ENCODE measurements at regions not wholly inside any gene's neighbourhood (a gene's known extent, or its start where the extent isn't known, plus 50 kb on each side); places are given as distances from the start of the nearest gene placed in this dataset.
A peak's percentile ranks its signal among the peaks of the same experiment; 100 is the strongest.

- H3K4me1 ChIP-seq (ENCODE audit: control insufficient read depth in 1 of 2, insufficient read depth in 2 of 2, low read length in 2 of 2) = no peaks in the 10 kb centered on the region
- H3K36me3 ChIP-seq (replicated peaks in 1 of 2; ENCODE audit: control insufficient read depth in 1 of 2, insufficient read depth in 2 of 2, low read length in 2 of 2) = no peaks in the 10 kb centered on the region
- H3K27ac Mint-ChIP-seq = no peak overlapping the region
- H3K27me3 ChIP-seq (ENCODE audit: control insufficient read depth in 2 of 2, insufficient read depth in 2 of 2, low read length in 2 of 2) = no peaks in the 10 kb centered on the region
- H4K20me1 ChIP-seq (ENCODE audit: insufficient read depth, low read length) = no peaks in the 10 kb centered on the region
- intact Hi-C loops (cut with micrococcal nuclease) = no loop called here
- H3K27ac ChIP-seq (ENCODE audit: low read depth in 1 of 2, low read length in 2 of 2) = no peak overlapping the region
- H3K4me3 ChIP-seq (replicated peaks in 1 of 3; ENCODE audit: low read depth in 2 of 3, low read length in 3 of 3) = no peak overlapping the region
- H3K36me3 Mint-ChIP-seq = no peaks in the 10 kb centered on the region
- WGBS (ENCODE audit: insufficient coverage) = no CpG with 5 or more reads among the region's 3 CpGs
- H3K9me3 ChIP-seq (replicated peaks in 1 of 2; ENCODE audit: control insufficient read depth in 1 of 2, insufficient read depth in 1 of 2, low read length in 2 of 2) = no peaks in the 10 kb centered on the region
- no peaks in the 10 kb centered on the region for H3K9me3 Mint-ChIP-seq
- H3K4me2 ChIP-seq (replicated peaks; ENCODE audit: extremely low read depth, low read length, poor library complexity, severe bottlenecking) = no peak overlapping the region
- peaks cover 0 to 5% (median 0%) of the 10 kb centered on the region in 3 donors for H3K27me3 Mint-ChIP-seq (ENCODE audit: low read depth in 3 of 3)
- no peak overlapping the region for H2AFZ ChIP-seq (ENCODE audit: insufficient read depth, low read depth, low read length, poor library complexity, severe bottlenecking)
- H3K9ac ChIP-seq (ENCODE audit: insufficient read depth, low read length, poor library complexity, severe bottlenecking) = no peak overlapping the region
- TF ChIP-seq CTCF (IDR thresholded peaks at IDR 0.05) = peak; percentile 47
- no peak overlapping the region for H3K4me3 Mint-ChIP-seq
- DNase-seq = no peak
- H3K79me2 ChIP-seq (ENCODE audit: insufficient read depth, low read length) = no peaks in the 10 kb centered on the region
- no peaks in the 10 kb centered on the region for H3K4me1 Mint-ChIP-seq
Measured at GRCh38 chr6:128725271-128726233, 157.4 kb upstream of the LAMA2 start.

- no peak overlapping the region for H3K27ac ChIP-seq (ENCODE audit: low read depth in 1 of 2, low read length in 2 of 2)
- H3K4me1 ChIP-seq (ENCODE audit: control insufficient read depth in 1 of 2, insufficient read depth in 2 of 2, low read length in 2 of 2) = no peaks in the 10 kb centered on the region
- DNase-seq = no peak
Measured at GRCh38 chr6:128724738-128725137, 158.2 kb upstream of the LAMA2 start.

More at GRCh38 chr6:128724738-128725137, 158.2 kb upstream of the LAMA2 start:
- Mint-ChIP-seq H3K27ac (no peak overlapping the region), H3K27me3 (ENCODE audit: low read depth in 3 of 3) (peaks cover 0 to 5% (median 0%) of the 10 kb centered on the region in 3 donors), H3K4me1 (no peaks in the 10 kb centered on the region), H3K9me3 (no peaks in the 10 kb centered on the region), H3K36me3 (no peaks in the 10 kb centered on the region), H3K4me3 (no peak overlapping the region)
- intact Hi-C loops (cut with micrococcal nuclease) = no loop called here
- H3K79me2 ChIP-seq (ENCODE audit: insufficient read depth, low read length) = no peaks in the 10 kb centered on the region
- no peak overlapping the region for H3K9ac ChIP-seq (ENCODE audit: insufficient read depth, low read length, poor library complexity, severe bottlenecking)
- no peaks in the 10 kb centered on the region for H3K27me3 ChIP-seq (ENCODE audit: control insufficient read depth in 2 of 2, insufficient read depth in 2 of 2, low read length in 2 of 2)
- WGBS (ENCODE audit: insufficient coverage) = 82% methylated on average over 3 of the region's 5 CpGs
- H4K20me1 ChIP-seq (ENCODE audit: insufficient read depth, low read length) = no peaks in the 10 kb centered on the region
- H3K36me3 ChIP-seq (replicated peaks in 1 of 2; ENCODE audit: control insufficient read depth in 1 of 2, insufficient read depth in 2 of 2, low read length in 2 of 2) = no peaks in the 10 kb centered on the region
- no peak overlapping the region for H3K4me2 ChIP-seq (replicated peaks; ENCODE audit: extremely low read depth, low read length, poor library complexity, severe bottlenecking)
- no peak overlapping the region for H2AFZ ChIP-seq (ENCODE audit: insufficient read depth, low read depth, low read length, poor library complexity, severe bottlenecking)
- no peaks in the 10 kb centered on the region for H3K9me3 ChIP-seq (replicated peaks in 1 of 2; ENCODE audit: control insufficient read depth in 1 of 2, insufficient read depth in 1 of 2, low read length in 2 of 2)
- no peak overlapping the region for H3K4me3 ChIP-seq (replicated peaks in 1 of 3; ENCODE audit: low read depth in 2 of 3, low read length in 3 of 3)
- no peak for TF ChIP-seq CTCF (IDR thresholded peaks at IDR 0.05)
